A673 (cell line): ENCODE measurements at regions not wholly inside any gene's neighbourhood (a gene's known extent, or its start where the extent isn't known, plus 50 kb on each side); places are given as distances from the start of the nearest gene placed in this dataset.

Source experiments
- BruUV-seq: library from RNA; stranded (reverse); fragments of 400-500 nt; replicated peaks from 2 replicates; lab custom pipeline; 2021; lab: Mats Ljungman, UMichigan
- CTCF ChIA-PET: fragments of 300-600 bp; sonication (Branson Sonifier 250); formaldehyde crosslinking; loops from one replicate; lab custom pipeline; 2022; ENCODE audit warnings: antibody characterized with exemption; lab: Charles Lee
- POLR2A ChIA-PET: fragments of 300-600 bp; sonication (Branson Sonifier 250); formaldehyde crosslinking; loops from one replicate; lab custom pipeline; 2022; ENCODE audit warnings: antibody characterized with exemption; ENCODE audit not compliant: low non-redundant PET; lab: Charles Lee
- DNase-seq: peaks from one replicate; pipeline ENCODE4 v3.0.0-alpha.2; 2015; ENCODE audit warnings: low spot score
- H3K27ac ChIP-seq: fragments of 200-600 bp; sonication (generic); 2 replicates; pipeline ENCODE4 v1.5.1; 2016; ENCODE audit warnings: mixed run types, low read depth, mild to moderate bottlenecking, mixed read lengths, antibody characterized with exemption, low read length; ENCODE audit not compliant: poor library complexity, severe bottlenecking
- H3K27me3 ChIP-seq: fragments of 200-600 bp; sonication (generic); replicated peaks from 2 replicates; pipeline ENCODE4 v1.6.1; 2017; ENCODE audit warnings: mixed run types, low read depth, mild to moderate bottlenecking, mixed read lengths, antibody characterized with exemption, low read length; ENCODE audit not compliant: insufficient read depth, poor library complexity
- H3K36me3 ChIP-seq: fragments of 200-600 bp; sonication (generic); 2 replicates; pipeline ENCODE4 v1.6.1; 2016; ENCODE audit warnings: mixed run types, mild to moderate bottlenecking, mixed read lengths, antibody characterized with exemption, low read length; ENCODE audit not compliant: insufficient read depth, poor library complexity, severe bottlenecking
- H3K4me1 ChIP-seq: fragments of 200-600 bp; sonication (generic); 2 replicates; pipeline ENCODE4 v1.6.1; 2017; ENCODE audit warnings: mixed run types, mild to moderate bottlenecking, mixed read lengths, antibody characterized with exemption, low read length; ENCODE audit not compliant: insufficient read depth, poor library complexity, severe bottlenecking
- H3K4me3 ChIP-seq: fragments of 200-600 bp; sonication (generic); 2 replicates; pipeline ENCODE4 v1.5.1; 2016; ENCODE audit warnings: low read depth, mixed run types, mild to moderate bottlenecking, mixed read lengths, low read length; ENCODE audit not compliant: poor library complexity, severe bottlenecking
- H3K9me3 ChIP-seq: fragments of 200-600 bp; sonication (generic); 2 replicates; pipeline ENCODE4 v1.6.1; 2016; ENCODE audit warnings: mixed run types, low read depth, mild to moderate bottlenecking, mixed read lengths, antibody characterized with exemption, low read length; ENCODE audit not compliant: poor library complexity, severe bottlenecking
- EZH2 ChIP-seq: fragments of 200-600 bp; sonication (generic); IDR thresholded peaks from 2 replicates; pipeline ENCODE4 v1.6.1; 2017; ENCODE audit warnings: borderline replicate concordance, low read depth, mild to moderate bottlenecking, mixed read lengths, antibody characterized with exemption, low read length; ENCODE audit not compliant: poor library complexity, severe bottlenecking
- intact Hi-C: fragments of 100-400 bp; cut with micrococcal nuclease; formaldehyde crosslinking; loops from one replicate; pipeline ENCODE4 v1.10.0; 2022; ENCODE audit not compliant: unreplicated experiment
- TF ChIP-seq, protein P1 (sequence below): fragments of 300-800, 200-600 bp; sonication (generic); conservative IDR thresholded peaks from 2 replicates; pipeline ENCODE4 v1.5.1; 2017; ENCODE audit warnings: low read depth, mild to moderate bottlenecking, antibody characterized with exemption, low read length, moderate library complexity, mixed read lengths

GRCh38 chr4:46656071-46656470, 253.0 kb downstream of the COX7B2 start:
- H3K9me3 ChIP-seq = no peaks in the 10 kb centered on the region
- H3K27me3 ChIP-seq = no peaks in the 10 kb centered on the region
- CTCF ChIA-PET = no interaction called here
- no peaks in the 10 kb centered on the region for H3K36me3 ChIP-seq
- intact Hi-C loops = no loop called here
- no TSS peak for BruUV-seq
- H3K27ac ChIP-seq = no peak overlapping the region
- no peak overlapping the region for H3K4me3 ChIP-seq
- H3K4me1 ChIP-seq = no peaks in the 10 kb centered on the region
- TF ChIP-seq EZH2 = no peak
- TF ChIP-seq, protein P1, sequence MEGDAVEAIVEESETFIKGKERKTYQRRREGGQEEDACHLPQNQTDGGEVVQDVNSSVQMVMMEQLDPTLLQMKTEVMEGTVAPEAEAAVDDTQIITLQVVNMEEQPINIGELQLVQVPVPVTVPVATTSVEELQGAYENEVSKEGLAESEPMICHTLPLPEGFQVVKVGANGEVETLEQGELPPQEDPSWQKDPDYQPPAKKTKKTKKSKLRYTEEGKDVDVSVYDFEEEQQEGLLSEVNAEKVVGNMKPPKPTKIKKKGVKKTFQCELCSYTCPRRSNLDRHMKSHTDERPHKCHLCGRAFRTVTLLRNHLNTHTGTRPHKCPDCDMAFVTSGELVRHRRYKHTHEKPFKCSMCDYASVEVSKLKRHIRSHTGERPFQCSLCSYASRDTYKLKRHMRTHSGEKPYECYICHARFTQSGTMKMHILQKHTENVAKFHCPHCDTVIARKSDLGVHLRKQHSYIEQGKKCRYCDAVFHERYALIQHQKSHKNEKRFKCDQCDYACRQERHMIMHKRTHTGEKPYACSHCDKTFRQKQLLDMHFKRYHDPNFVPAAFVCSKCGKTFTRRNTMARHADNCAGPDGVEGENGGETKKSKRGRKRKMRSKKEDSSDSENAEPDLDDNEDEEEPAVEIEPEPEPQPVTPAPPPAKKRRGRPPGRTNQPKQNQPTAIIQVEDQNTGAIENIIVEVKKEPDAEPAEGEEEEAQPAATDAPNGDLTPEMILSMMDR = no peak
- no peak for DNase-seq
- POLR2A ChIA-PET = no interaction called here

- Histone ChIP-seq H3K27me3 (no peaks in the 10 kb centered on the region), H3K4me1 (no peaks in the 10 kb centered on the region), H3K36me3 (no peaks in the 10 kb centered on the region), H3K4me3 (no peak overlapping the region), H3K9me3 (no peaks in the 10 kb centered on the region), H3K27ac (no peak overlapping the region)
- BruUV-seq = no TSS peak
- intact Hi-C loops = no loop called here
- TF ChIP-seq, protein P1 = no peak
- no peak for TF ChIP-seq EZH2
- CTCF ChIA-PET = no interaction called here
- no peak for DNase-seq
- POLR2A ChIA-PET = no interaction called here
Observed at GRCh38 chr4:46653842-46654241, 255.2 kb downstream of the COX7B2 start.

- peaks cover 12% of the 10 kb centered on the region for H3K27me3 ChIP-seq
- CTCF ChIA-PET = interaction anchor here (0.9 kb wide), 1 partner anchor 320 kb away, joined by 3 read pairs; no protein-coding TSS in a partner anchor
- no TSS peak for BruUV-seq
- no peaks in the 10 kb centered on the region for H3K36me3 ChIP-seq
- no peaks in the 10 kb centered on the region for H3K4me1 ChIP-seq
- H3K27ac ChIP-seq = no peak overlapping the region
- no peak overlapping the region for H3K4me3 ChIP-seq
- intact Hi-C loops = loop anchor here (5.0 to 10.0 kb wide), 2 partner anchors 372 to 1885 kb away; no protein-coding TSS in a partner anchor
- no peaks in the 10 kb centered on the region for H3K9me3 ChIP-seq
- POLR2A ChIA-PET = no interaction called here
- DNase-seq = no peak
- no peak for TF ChIP-seq EZH2
- TF ChIP-seq, protein P1 = no peak
Observed at GRCh38 chr4:46649390-46649789, 259.5 kb upstream of the GABRA2 start.
